ENCODE measurements at regions not wholly inside any gene's neighbourhood (a gene's known extent, or its start where the extent isn't known, plus 50 kb on each side); places are given as distances from the start of the nearest gene placed in this dataset.

GRCh38 chr6:147712841-147713240 lies 204.4 kb downstream of the SAMD5 start:
- DNase-seq (ENCODE audit: extremely low read depth in 1 of 2, low read depth in 1 of 2), result no peak

GRCh38 chr6:147715035-147715434 lies 206.5 kb downstream of the SAMD5 start:
- no peak for DNase-seq (ENCODE audit: extremely low read depth in 1 of 2, low read depth in 1 of 2)

DNA sequence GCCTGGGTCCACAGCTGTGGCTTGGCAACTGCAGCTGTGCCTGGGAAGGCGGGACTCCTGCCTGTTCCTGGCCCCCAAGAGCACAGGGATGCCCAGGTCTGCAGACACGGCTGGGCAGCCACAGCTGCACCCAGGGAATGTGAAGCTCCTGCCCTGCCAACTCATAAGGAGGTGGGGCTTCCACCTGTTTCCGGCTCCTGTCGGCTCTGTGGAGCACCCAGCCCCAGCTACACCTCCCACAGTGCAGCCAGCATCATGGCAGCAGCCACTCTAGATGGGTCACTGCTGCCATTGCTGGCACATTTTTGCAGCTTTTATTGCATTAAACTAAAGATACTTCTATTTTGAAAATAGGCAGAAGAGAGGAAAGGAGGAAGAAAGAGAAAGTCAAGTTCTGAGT lies 207.9 kb downstream of the SAMD5 start:
- no peak for DNase-seq (ENCODE audit: extremely low read depth in 1 of 2, low read depth in 1 of 2)

DNA sequence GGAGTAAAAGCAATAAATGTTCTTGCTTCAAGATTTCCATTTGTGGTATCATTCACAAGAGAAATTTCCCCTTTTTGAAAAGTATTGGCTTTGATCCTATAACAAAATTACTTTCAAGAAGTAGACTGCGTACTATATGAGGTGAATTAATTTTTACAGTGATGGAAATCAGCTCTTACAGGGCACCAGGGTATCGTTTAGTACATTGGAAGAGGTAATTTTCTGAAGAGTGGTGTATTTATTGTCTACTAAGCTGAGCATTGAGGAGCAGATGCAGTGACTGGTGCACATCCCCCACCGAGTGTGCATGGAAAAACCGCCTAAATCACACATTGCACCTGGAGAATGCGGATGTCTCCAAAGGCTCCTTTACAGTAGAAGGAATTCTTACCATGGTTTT lies 209.5 kb downstream of the SAMD5 start:
- no peak for DNase-seq (ENCODE audit: extremely low read depth in 1 of 2, low read depth in 1 of 2)

DNA sequence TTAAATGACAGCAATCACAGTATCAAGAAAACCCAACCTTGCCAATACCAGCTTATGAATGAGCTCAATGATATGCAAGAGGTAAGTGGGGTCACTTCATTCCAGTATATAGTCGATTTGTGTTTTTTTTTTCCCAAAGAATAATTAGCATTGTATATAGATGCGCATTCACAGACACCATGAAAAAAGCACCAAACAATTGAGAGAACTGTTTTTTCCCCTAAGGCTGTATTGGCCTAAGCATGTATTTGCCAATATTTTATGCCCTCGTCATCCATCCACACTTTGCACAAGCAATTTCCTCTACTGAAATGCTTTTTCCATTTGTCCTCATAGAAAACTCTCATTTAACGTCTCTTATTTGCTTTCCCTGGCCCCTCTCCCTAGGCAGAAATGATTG lies 213.7 kb downstream of the SAMD5 start:
- DNase-seq (ENCODE audit: extremely low read depth in 1 of 2, low read depth in 1 of 2), result no peak

DNA sequence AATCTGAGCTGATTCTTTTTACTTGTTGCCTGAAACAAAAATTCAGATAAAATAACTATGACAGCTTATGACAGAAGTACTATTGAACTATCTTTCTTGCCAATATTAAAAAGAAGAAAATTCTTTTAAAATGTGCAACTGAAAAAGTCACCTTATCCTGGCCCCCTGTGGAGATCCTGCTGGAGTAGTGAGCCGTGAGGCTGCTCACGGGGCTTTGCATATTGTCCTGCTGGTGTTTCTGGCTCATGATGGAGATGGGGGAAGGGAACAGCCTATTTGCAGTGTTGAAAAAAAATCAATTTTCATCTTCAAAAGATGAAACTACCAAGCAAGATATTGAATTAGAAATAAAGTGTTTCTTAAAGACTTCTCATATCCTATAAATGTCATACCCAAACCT lies 216.0 kb downstream of the SAMD5 start:
- DNase-seq (ENCODE audit: extremely low read depth in 1 of 2, low read depth in 1 of 2), result no peak

DNA sequence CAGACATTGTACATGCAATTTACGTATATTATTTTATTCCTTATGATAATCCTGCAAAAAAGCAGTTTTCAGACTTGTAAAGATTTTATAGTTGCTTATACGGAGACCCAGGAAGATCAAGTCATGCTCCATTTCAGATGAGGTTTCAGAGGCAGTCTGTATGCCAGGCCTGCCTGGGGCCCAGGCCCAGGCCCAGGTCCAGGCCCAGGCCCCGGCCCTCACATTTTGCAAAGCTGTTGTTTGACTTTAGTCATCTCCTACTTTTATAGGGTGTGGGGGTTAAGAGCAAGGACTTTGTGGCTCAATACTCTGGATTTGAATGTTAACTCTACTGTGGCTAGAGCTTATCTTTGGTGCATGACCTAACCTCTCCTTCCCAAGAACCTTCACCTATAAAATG lies 217.9 kb downstream of the SAMD5 start:
- no peak for DNase-seq (ENCODE audit: extremely low read depth in 1 of 2, low read depth in 1 of 2)

GRCh38 chr6:147728903-147729302 lies 220.4 kb downstream of the SAMD5 start:
- no peak for DNase-seq (ENCODE audit: extremely low read depth in 1 of 2, low read depth in 1 of 2)

- DNase-seq (ENCODE audit: extremely low read depth in 1 of 2, low read depth in 1 of 2), result no peak
Observed at GRCh38 chr6:147733686-147734085, 225.2 kb downstream of the SAMD5 start.

DNA sequence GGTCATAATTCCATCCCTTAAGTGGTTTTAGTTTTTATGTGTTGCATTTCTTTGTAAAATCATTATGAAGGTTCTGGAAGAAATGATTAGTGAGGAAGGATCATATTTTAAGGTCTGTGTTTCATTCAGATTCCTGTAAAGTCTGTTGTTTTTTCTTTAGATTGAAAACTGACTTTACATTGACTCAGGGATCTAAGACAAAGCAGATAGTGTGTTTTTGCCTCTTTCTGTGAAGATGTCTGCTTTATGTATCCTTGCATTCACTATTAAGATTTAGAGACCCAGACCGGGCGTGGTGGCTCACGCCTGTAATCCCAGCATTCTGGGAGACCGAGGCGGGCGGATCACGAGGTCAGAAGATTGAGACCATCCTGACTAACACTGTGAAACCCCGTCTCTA lies 225.7 kb downstream of the SAMD5 start:
- no peak for DNase-seq (ENCODE audit: extremely low read depth in 1 of 2, low read depth in 1 of 2)

- DNase-seq (ENCODE audit: extremely low read depth in 1 of 2, low read depth in 1 of 2), result no peak
Observed at GRCh38 chr6:147735924-147736323, 227.4 kb downstream of the SAMD5 start.

GRCh38 chr6:147737115-147737514 lies 228.6 kb downstream of the SAMD5 start:
- DNase-seq (ENCODE audit: extremely low read depth in 1 of 2, low read depth in 1 of 2), result no peak

DNA sequence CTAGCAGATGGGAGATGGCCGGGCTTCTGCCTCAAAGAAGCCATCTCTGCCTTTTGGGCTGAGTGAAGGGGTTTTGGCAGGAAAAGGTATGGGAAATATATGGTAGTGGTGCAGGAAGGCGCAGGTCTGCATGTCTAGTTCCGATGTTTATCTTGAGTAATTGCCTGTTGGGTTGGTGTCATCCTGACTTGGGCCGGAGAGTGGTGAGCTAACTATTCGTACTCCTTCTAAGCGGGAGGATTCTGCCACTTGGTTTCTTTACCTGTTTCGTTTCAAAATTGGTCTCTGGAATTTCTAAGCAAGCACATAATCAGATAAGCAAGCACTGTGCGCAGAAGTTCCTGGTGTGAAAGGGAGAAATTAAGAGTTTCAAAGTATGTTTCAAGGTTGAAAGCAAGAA lies 229.6 kb downstream of the SAMD5 start:
- DNase-seq (ENCODE audit: extremely low read depth in 1 of 2, low read depth in 1 of 2), result no peak

DNA sequence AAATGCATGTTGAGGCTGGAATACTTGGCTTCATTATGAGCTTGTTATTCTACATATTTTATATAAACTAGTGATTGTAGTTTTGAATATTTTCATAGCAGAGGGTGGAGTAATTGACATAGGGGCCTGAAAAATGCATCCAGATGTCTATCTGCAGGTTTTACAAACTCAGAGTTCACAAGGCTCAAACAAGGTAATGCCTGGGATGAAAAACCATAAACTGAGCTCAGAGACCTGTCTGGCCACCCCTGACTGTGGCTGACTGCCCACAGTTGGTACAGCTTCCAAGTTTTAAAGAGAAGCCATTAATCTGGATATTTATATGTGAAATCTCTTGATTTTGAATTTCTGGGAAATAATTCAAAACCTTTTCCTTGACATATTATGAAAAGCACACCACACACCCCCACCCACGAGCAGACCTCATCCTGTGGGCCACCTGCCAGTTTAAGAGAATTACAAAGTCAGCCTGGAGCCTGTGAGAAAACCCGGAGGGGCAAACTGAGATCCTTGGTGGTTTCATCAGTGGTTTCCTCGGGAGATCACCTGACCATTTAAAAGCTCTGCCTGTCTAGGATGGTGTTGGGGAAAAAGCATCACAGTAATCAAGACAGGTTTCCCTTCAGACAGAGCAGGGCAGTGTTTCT lies 230.1 kb downstream of the SAMD5 start:
- no peak for DNase-seq (ENCODE audit: extremely low read depth in 1 of 2, low read depth in 1 of 2)

DNA sequence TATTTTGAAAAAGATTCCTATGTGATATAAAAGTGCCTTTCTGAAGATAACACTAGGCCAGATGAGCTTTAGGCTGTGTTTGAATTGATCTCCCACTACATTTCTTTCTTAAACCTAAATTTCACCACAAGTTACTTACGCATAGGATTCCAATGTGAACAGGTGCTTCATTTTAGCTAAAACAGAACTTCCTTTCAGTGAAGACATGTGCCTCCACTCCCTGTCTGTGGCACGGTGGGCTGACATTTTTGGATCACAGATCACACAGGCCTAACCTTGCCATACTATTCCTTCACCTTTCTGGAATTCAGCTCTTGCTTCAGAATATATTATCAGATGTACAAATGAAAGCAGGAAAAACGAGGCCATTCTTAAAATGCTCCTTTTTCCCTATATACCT lies 231.8 kb downstream of the SAMD5 start:
- DNase-seq (ENCODE audit: extremely low read depth in 1 of 2, low read depth in 1 of 2), result no peak

GRCh38 chr6:147740916-147741315 lies 232.4 kb downstream of the SAMD5 start:
- DNase-seq (ENCODE audit: extremely low read depth in 1 of 2, low read depth in 1 of 2), result no peak

DNA sequence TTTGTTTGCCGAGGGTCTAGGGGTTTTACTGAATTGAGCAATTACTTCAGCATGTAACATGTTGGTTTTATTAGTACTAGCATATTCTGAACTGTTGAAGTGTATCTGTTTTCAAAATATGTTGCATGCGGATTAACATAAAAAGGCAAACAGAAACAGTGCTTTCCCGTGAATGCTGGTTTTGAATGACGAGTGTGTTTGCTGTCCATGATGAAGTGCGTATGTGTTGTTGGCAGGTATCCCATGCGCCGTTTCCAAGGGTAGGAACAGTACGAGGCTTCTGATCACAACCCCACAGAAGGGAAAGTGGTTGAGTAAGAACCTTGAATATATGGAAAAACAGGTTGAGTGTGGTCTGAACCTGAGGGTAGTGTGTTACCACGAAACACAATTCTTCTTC lies 232.9 kb downstream of the SAMD5 start:
- no peak for DNase-seq (ENCODE audit: extremely low read depth in 1 of 2, low read depth in 1 of 2)

DNA sequence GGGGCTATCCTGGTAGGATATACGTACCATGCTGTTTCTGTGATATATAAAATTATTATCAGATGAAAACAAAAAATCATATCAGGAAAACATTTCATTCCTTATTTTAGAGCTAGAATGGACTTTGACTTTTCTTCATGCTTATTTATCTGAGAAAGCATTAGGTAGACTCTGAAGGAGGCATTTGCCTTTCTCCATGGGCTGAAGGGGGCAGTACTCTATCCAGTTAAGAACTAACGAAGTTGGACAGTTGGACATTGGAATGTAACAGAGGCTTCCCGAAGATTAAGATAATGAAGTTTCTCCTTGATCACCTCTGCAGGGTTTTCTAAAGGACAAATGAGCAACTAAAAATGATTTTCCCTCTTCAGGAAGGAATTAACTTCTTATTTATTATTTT lies 233.9 kb downstream of the SAMD5 start:
- no peak for DNase-seq (ENCODE audit: extremely low read depth in 1 of 2, low read depth in 1 of 2)

GRCh38 chr6:147744012-147744411 lies 235.5 kb downstream of the SAMD5 start:
- no peak for DNase-seq (ENCODE audit: extremely low read depth in 1 of 2, low read depth in 1 of 2)

GRCh38 chr6:147749331-147749730 lies 240.8 kb downstream of the SAMD5 start:
- no peak for DNase-seq (ENCODE audit: extremely low read depth in 1 of 2, low read depth in 1 of 2)

GRCh38 chr6:147750413-147750812 lies 241.9 kb downstream of the SAMD5 start:
- DNase-seq (ENCODE audit: extremely low read depth in 1 of 2, low read depth in 1 of 2), result no peak

DNA sequence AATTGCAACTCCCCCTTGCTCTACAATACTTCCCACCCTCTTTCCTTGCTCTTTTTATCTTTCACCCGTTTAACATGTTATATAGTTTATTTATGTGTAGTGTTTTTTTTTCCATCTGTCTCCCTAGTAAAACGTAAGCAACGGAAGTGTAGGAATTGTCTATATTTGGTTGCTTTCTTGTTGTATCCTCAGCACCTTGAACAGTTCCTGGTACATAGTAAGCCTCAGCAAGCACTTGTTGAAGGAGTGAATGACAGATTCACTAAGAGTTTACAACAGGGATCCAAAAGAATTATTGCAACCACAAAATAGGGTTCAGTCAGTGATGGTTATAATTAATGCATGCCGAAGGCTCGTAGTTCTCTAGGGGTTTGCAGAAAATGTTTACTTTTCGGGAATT lies 242.7 kb downstream of the SAMD5 start:
- no peak for DNase-seq (ENCODE audit: extremely low read depth in 1 of 2, low read depth in 1 of 2)

GRCh38 chr6:147752689-147753403 lies 244.4 kb downstream of the SAMD5 start:
- no peak for DNase-seq (ENCODE audit: extremely low read depth in 1 of 2, low read depth in 1 of 2)
